Islet precursor cell (in vitro differentiated cells): ENCODE measurements at regions not wholly inside any gene's neighbourhood (a gene's known extent, or its start where the extent isn't known, plus 50 kb on each side); places are given as distances from the start of the nearest gene placed in this dataset.
"Not testable (repeated sequence)": the region's sequence is repeated elsewhere in the genome, so short reads cannot be mapped to it uniquely, and the experiment has no call there.

Experiments
- DNase-seq: peaks from one replicate; pipeline ENCODE4 v3.0.0-alpha.2; 2018

DNA sequence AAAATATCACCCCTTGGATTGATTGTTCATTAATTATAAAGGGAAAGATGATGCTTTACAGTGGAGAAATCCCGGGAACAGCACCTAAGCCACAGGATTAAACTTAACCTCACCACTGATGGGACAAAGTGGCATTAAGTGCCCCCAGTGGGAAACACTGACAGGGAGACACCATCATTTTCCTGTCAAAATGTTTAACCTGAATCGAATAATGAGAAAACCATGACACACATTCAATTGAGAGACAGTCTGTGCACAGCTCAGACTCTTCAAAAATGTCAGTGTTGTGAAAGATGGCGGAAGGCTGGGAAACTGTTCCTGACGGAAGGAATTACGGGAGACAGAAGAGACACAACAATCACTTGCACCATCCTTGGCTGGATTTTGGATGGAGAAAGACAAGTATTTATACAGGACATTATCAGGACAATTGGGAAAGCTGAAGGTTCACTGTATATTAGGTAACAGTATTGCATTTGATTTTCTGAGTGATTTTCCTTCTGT is 111.8 kb upstream of the ASB18 start:
- peak; percentile 12 for DNase-seq

DNA sequence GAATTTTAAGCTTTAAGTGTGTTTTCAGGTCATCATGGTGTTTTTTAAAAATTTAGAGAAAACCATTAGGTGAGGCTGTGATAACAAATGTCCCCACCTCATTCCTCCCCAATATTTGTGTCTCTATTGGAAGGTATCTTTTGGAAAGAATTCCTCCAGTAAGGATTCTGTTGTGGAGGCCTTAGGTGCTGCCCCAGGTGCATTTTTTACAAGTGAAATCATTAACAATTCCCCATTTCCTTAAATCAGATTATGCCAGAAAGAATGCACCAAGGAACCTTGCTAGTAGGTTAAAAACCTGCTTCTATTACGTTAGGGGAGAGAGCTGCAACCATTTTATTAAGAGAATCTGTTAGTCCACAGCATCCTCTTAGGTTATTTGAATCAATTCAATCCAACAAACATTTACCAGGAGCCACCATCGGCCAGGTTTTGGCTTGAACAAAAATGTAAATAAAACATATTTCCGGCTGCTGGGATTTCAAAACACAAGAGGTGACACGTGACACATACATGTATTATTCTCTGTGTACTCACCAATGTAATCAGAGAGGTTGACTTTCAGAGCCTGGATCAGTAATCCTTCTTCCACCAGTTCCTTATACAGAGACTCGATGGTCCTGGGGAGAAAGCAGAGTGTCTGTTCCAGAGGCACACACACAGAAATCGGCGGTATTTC is 112.5 kb upstream of the ASB18 start:
- DNase-seq, result peak; percentile 31

DNA sequence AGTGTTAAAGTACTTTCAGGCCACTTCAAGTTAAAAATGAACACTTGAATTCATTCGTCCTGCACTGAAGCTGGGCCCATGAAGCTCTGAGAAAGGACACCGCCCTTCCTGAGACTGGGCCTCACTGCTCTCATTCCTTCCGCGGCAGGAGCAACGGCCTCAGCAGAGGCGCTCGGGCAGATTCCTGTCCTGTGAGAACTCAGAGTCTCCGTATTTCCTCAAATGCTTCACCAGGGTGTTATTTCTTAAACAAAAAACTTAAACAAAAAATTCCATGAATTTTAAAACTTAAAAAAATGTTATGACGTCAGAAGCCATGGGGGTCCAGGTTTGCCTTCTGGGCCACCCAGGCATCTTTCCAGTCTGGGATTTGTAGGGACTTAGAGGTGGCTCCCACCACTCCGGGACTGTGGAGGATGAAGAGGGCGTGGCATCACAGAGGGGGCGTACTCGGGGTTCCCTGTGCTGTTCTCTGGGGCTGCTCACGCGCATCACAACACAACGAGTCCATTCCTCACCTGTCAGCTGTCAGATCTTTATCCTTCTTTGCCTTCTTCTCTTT is 115.9 kb upstream of the ASB18 start:
- DNase-seq, result peak; percentile 22

DNA sequence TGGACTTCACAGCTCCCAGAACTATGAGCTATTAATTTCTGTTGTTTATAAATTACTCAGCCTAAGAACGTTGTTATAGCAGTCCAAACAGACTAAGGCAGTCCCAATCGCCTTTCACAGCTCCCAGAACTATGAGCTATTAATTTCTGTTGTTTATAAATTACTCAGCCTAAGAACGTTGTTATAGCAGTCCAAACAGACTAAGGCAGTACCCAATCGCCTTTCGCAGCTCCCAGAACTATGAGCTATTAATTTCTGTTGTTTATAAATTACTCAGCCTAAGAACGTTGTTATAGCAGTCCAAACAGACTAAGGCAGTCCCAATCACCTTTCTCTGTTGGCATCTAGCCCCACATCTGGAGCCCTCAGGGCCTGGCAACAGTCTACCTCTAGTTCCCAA is 117.0 kb upstream of the ASB18 start:
- DNase-seq, result not testable (repeated sequence)

DNA sequence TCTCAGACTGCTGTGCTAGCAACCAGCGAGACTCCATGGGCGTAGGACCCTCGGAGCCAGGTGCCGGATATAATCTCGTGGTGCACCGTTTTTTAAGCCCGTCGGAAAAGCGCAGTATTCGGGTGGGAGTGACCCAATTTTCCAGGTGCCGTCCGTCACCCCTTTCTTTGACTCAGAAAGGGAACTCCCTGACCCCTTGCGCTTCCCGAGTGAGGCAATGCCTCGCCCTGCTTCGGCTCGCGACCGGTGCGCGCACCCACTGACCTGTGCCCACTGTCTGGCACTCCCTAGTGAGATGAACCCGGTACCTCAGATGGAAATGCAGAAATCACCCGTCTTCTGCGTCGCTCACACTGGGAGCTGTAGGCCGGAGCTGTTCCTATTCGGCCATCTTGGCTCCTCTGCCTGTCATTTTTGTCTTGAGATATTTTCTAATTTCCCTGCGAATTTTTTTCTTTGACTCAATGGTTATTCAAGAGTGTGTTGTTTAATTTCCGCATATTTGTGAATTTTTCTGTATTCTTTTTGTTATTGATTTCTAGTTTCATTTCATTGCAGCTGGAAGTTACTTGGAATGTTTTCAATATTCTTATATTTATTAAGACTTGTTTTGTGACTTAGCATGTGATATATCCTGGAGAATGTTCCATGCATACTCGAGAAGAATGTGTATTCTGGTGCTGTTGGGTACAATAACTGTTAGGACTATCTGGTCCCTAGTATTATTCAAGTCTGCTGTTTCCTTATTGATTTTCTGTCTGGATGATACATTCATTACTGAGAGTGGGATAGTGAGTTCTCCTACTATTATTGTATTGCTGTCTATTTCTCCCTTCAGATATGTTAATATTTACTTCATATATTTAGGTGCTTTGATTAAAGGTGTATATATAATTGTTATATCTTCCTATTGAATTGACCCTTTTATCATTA is 125.3 kb upstream of the ASB18 start:
- DNase-seq, result peak; percentile 1

DNA sequence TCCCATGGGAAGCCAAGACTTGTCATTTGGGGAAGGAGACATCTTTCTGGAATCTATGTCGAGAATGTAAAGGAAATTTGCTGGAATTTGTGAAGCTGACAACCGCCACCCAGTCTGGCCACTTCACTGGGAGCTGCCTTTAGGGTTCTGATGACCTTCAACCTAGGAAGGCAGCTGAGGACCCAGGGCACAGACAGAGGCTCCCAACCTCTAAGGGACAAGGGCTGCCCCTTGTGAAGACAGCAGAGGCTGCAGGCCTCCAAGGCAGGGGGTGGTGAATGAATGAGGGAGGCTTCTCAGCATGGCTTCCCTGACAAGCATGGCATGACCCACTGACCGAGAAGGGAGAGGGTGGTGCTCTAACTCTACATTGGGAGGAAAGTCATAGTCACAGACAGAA is 128.9 kb upstream of the ASB18 start:
- peak; percentile 22 for DNase-seq

DNA sequence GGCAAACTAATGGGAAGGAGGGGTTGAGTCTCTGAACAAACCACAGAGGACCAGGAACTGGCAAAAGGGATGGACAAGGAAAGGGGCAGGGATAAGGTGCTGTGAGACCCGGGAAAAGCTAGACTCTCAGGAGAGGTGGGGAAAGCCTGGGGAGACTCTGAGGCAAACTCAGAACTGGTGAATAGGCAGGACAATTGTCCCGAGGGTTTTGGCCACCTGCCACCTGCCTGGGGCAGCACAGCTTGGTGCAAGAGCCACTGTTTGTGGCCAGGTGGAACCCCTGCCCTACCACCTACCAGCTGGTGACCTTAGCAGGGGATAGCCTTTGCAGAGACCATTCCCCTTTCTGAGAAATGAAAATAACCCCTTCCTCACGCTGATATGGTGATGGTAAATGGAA is 129.4 kb upstream of the ASB18 start:
- peak; percentile 20 for DNase-seq

DNA sequence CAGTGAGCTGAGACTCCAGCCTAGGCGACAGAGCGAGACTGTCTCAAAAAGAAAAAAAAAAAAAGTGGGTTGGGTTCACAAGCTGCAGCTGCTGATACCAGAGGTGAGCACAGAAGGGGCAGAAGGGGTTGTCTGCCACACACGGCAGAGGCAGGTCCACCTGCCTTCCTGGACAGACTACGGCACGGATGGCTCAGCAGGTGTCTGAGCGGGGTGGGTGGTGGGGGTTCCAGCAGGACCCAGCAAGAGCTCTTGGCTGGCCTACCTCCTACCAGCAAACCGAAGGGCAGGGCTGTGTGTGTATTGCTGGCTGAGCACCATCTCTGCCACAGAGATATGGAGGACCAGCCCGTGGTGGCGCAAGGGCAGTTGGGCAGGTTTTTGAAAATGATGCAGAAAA is 130.4 kb upstream of the ASB18 start:
- peak; percentile 25 for DNase-seq

DNA sequence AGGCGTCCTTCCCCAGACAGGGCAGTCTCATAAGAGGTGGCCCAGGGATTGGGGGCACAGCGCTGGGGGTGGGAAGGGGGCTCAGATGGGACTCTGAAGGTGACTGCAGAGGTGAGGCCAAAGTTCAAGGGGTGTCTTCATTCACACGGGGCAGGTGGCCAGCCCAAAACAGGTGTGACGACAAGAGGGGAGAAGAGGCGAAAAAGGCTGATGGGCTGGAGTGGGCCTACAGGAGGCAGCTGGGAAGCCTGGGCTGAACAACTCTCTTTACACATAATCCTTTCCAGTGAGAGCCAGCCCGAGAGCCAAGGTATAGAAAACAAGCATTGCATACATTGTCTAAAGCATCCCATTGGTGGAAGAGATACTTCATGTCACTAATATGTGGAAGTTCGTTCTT is 130.9 kb upstream of the ASB18 start:
- peak; percentile 18 for DNase-seq

DNA sequence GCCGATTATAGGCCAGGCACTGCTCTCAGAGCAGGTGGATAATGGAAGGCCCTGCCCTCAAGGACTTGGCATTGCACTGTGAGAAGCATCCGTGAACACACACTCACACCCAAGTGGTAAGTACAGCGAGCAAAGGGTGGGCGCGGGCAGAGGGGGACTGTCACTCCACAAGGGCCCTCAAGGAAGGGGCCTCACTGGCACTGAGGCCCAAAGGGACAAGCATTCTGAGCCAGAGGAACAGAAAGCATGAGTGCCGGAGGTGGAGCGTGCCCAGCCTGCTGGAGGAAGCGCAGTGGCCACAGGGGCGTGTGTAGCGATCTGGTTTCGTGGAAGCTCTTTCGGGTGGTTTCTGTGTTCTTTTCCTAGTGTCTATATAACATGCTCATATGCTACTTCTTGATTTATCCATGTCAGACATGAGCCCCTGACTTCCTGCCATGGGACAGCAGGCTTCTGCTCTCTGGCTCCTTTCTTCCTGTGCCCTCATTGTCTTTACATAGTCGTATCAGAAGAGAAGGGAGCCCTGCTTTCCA is 132.7 kb upstream of the ASB18 start:
- peak; percentile 28 for DNase-seq

DNA sequence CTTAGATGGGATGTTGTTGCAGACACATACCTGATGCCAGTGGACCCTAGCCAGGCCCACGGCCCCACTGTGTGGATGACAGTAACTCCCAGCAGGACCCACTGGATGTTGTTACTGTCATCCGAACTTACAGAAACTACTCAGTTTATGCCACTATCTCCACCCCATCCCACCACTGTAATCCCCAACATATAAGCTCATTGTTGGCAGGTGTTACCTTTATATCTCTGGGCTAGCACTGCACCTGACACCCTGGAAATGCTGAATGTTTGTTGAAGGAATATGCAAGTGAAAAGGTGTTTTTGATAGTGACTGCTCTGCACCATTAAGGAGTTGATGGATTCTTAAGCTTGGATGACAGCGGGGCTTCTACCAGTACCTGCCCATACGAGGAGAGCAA is 133.5 kb upstream of the ASB18 start:
- DNase-seq, result no peak

DNA sequence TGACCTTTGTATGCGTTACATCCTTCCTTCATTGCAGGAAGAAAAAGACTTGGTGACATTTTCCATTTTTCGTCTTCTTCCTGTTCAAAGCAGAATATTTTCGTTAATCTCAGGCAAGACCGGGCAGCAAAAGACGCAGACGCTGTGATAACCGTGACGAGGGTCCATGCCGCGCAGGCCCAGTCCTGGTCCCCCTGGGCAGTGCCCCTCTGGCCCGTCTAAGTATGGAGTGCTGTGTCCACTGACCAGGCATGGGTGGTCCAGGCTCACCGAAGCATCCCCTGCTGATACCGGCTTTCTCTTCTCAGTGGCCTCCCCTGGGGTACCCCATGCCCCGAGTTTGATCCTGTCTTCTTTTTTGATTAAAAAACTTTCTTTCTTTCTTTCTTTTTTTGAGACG is 135.2 kb upstream of the ASB18 start:
- peak; percentile 14 for DNase-seq

DNA sequence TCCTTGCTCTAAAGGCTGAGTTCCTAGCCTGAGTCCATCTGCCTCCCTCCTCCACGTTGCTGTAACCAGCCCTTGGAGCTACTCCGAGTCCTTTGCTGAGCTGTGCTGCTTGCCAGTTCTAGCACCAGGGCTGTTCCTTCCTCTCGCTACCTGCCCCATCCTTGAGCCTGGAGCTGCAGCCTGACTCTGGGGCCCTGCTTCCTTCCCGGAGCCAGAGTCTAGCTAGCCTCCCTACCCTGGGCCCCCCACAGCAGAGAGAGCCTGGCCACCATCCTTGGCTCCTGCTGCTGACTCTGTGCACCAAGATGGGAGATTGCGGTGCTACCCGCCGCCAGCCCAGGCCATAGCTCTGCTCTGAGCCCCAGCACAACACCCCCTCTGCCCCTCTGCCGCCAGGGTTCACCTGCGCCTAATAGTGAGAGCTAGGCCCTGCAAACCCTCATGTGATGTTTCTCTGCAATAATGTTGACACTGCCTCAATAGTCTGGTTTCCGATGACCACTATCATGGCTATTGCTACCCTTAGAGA is 135.9 kb upstream of the ASB18 start:
- peak; percentile 31 for DNase-seq

DNA sequence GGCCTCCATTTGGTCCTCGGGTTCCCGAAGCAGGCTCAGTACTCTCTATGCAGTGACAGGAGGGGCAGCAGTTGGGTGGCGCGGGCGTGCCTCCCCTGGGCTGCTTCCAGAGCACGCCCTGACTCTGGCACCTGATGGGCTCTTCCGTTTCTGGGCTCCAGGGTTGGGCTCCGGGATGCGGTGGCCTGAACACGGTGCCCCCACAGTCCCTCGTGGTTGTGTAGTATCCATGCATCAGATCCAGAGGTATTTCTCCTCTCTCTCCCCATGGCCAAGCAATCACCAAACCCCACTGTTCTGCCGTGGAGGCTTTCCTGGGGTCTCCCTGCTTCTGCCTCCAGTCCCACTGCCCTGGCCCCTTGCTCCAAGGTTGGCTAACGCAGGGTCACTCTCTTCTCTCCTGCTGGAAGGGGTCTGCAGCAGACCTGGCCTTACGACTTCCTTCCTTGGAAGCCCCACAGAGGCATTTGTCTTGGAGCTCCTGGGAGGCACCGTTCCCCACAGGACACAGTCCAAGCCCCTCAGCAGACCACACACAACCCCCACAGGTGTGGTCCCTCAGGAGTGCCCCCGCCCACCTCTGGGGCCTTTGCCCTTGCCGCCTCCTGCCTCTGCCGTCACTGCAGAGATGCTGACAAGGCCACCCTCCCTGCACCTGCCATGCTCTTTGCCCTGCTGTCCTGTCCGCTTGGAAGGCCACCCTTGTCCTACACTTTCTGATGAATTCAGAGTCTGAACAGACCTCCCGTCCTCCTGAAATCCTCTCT is 136.6 kb upstream of the ASB18 start:
- DNase-seq, result peak; percentile 47

DNA sequence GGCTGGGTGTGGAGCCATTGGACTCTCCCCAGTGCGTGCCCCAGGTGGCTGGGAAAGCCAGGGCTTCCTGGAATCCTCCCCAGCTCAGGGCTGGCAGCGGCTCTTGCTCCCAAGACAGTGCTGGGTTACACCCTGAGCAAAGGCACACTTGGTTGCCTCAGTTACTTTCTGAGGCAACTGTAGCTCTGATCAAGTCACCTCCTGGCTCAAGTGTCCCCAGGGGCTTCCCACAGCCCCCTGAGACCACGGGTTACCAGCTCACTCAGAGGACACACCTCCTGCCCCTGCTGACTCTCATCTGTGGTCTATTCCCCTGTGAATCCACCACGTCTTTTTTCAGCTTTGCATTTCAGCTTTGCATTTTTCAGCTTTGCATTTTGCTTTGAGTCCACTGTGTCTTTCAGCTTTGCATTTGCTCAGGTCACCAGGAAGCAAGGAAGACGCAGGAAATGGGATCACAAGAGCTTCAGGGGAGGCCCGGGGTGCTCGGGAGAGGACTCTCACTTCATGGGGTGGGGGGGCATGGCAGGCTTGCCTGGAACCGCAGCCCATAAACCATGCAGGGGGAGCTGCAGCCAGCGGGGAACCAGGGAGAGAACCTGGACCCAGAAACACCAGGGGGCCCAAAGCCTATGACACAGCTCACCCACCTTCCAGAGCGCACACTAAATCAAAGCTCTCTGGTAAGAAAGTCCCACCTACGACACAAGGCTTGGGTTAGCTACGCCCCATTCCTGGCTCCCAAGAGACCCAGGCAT is 138.0 kb upstream of the ASB18 start:
- DNase-seq, result peak; percentile 45

DNA sequence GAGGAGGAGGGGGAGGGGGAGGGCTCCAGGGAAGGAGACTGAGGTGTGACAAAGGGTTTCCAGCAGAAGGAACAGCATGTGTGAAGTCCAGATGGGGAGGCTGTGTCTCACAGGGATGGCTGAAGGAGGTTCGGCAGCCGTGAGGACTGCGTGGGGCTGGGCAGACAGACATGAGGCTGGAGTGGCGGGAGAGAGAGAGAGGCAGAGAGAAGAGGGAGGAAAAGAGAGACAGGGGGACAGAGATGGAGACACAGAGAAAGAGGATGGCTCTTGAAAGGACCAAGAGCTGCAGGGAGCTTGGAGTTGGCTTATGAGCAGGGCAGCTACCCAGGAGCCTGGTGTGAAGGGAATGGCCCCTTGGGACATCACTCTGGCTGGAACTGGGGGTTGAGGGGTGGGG is 138.9 kb upstream of the ASB18 start:
- peak; percentile 11 for DNase-seq

DNA sequence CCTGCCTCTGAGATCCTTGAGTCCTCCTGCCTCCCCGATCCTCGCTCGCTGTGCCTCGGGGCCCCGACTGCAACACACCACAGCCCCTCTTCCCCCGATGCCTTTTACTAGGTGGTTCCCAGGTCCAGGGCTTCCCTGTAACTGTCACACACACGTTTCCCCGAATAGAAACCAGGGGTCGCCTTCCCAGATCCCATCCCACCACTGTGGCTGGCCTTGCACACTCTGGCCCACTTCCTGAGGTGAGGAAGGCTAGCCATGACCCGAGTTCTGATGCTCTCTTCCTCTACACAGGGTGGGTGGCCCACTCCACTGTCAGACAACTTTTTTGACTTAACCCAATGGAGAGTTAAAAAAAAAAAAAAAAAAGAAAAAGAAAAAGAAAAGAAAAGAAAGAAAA is 139.6 kb upstream of the ASB18 start:
- DNase-seq, result peak; percentile 29

DNA sequence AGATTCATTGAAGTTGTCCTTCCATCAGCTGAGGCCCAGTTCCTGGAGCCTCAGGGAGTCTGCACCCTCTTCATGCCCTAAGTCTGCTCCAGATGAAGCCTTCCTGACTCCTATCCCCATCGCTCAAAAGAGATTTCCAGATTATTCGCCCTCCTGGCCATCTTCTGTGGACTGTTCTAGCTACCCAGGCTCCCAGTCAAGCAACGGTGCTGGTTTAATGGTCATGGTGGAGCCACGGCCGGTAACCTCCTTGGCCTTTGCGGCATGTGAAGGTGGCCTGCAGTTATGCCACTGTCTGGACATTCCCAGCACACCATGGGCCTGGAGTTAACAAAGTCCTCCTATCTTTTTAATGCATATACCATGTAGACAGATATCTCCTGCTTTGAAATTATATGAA is 140.1 kb upstream of the ASB18 start:
- DNase-seq, result peak; percentile 41

DNA sequence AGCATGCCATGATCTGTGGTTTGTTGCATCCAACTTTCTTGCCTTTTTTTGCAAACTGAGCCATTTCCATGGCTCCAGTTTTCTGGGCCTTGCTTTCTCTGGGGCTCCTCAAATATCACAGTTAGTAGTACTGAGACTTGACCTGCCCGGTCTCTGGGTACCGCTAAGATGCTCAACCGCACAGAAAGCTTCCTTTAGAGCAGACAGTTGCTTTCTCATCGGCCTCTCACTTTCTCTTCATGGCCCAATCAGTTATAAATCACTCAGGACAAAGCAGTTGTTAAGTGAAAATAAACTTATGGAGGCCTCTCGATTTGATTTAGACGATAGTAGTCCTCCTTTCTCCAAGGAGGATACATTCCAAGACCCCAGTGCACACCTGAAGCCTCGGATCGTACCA is 141.2 kb upstream of the ASB18 start:
- DNase-seq, result peak; percentile 4

DNA sequence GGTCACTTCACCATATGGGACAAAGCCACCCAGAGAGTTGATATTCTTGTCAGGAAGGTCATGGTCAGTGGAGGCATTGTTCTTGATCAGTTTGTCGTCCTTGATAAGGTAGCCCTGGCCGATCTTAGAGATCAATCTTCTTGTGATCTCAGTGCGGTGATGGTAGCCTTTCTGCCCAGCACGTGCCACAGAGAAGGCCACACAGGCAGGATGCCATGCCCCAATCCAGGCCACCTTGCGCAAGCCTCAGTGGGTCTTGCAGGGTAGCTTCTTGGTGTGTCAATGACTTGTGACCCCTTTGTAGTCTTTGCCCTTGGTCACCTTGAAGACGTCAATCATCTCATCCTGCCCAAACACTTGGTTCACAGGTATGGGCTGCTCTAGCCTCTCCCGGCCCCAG is 143.9 kb upstream of the ASB18 start:
- DNase-seq, result peak; percentile 32

DNA sequence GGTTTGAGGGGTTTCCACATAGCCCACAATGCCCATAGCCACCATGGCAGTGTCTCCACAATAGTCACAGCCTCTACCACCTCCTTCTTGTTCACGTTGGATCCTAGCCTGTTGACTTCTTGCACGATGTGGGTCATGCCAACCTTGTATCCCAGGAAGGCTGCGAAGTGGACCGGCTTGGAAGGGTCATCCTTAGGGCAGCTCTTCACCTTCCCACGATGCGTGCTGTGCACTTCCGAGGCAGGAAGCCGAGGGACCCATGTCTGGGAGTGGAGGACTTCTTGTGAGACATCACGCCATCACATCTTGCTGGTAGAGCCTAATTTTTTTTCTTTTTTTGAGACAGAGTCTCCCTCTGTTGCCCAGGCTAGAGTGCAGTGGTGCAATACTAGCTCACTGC is 144.6 kb upstream of the ASB18 start:
- peak; percentile 14 for DNase-seq
